Bronchial epithelial cell (primary cell): ENCODE measurements at regions not wholly inside any gene's neighbourhood (a gene's known extent, or its start where the extent isn't known, plus 50 kb on each side); places are given as distances from the start of the nearest gene placed in this dataset.

Experiments
- DNase-seq: peaks from one replicate; pipeline ENCODE4 v3.0.0-alpha.2; 2010; ENCODE audit warnings: low read depth
- FAIRE-seq: peaks from 2 replicates; lab custom pipeline; 2011; peaks lifted over from hg19 to GRCh38; lab: Jason Lieb, UNC
- H3K27me3 ChIP-seq: 2 replicates; pipeline ENCODE4 v1.5.1; 2011; ENCODE audit warnings: low read length; ENCODE audit not compliant: control insufficient read depth, insufficient read depth
- H3K36me3 ChIP-seq: 2 replicates; pipeline ENCODE4 v1.5.1; 2011; ENCODE audit warnings: low read length; ENCODE audit not compliant: control insufficient read depth, insufficient read depth
- H3K4me3 ChIP-seq: 2 replicates; pipeline ENCODE4 v1.5.1; 2011; ENCODE audit warnings: mild to moderate bottlenecking, low read depth, low read length, control low read depth
- CTCF ChIP-seq: IDR thresholded peaks from 2 replicates; pipeline ENCODE4 v1.5.1; 2011; ENCODE audit warnings: mild to moderate bottlenecking, moderate library complexity, low read length, control low read depth, inconsistent platforms; ENCODE audit not compliant: insufficient read depth, severe bottlenecking

GRCh38 chr4:30619679-30620078 lies 100.5 kb upstream of the PCDH7 start:
- DNase-seq = peak; percentile 32
- Histone ChIP-seq H3K4me3 (no peak overlapping the region), H3K27me3 (no peaks in the 10 kb centered on the region), H3K36me3 (no peaks in the 10 kb centered on the region)
- TF ChIP-seq CTCF = no peak
- FAIRE-seq = no peak

GRCh38 chr4:30620711-30621110 lies 99.5 kb upstream of the PCDH7 start:
- no peaks in the 10 kb centered on the region for H3K36me3 ChIP-seq
- TF ChIP-seq CTCF = no peak
- no peak for FAIRE-seq

GRCh38 chr4:30630431-30630830 lies 89.7 kb upstream of the PCDH7 start:
- no peak for TF ChIP-seq CTCF
- no peak for FAIRE-seq
- no peak for DNase-seq

More at GRCh38 chr4:30620711-30621110, 99.5 kb upstream of the PCDH7 start:
- DNase-seq = no peak
- H3K27me3 ChIP-seq = no peaks in the 10 kb centered on the region
- H3K4me3 ChIP-seq = no peak overlapping the region

GRCh38 chr4:30632751-30633150 lies 87.4 kb upstream of the PCDH7 start:
- Histone ChIP-seq H3K36me3 (no peaks in the 10 kb centered on the region), H3K27me3 (no peaks in the 10 kb centered on the region), H3K4me3 (no peak overlapping the region)
- no peak for FAIRE-seq
- TF ChIP-seq CTCF = no peak
- DNase-seq = no peak

More at GRCh38 chr4:30630431-30630830, 89.7 kb upstream of the PCDH7 start:
- no peaks in the 10 kb centered on the region for H3K36me3 ChIP-seq
- H3K27me3 ChIP-seq = no peaks in the 10 kb centered on the region
- H3K4me3 ChIP-seq = no peak overlapping the region

- no peak for FAIRE-seq
These were observed 78.8 kb upstream of the PCDH7 start for GRCh38 chr4:30641345-30641744.

More at GRCh38 chr4:30641345-30641744, 78.8 kb upstream of the PCDH7 start:
- no peak overlapping the region for H3K4me3 ChIP-seq
- no peak for TF ChIP-seq CTCF
- no peaks in the 10 kb centered on the region for H3K36me3 ChIP-seq
- H3K27me3 ChIP-seq = no peaks in the 10 kb centered on the region
- no peak for DNase-seq
